WTC11 (cell line): ENCODE measurements at regions not wholly inside any gene's neighbourhood (a gene's known extent, or its start where the extent isn't known, plus 50 kb on each side); places are given as distances from the start of the nearest gene placed in this dataset.
A peak's percentile ranks its signal among the peaks of the same experiment; 100 is the strongest.

ENCODE experiments used
- ATAC-seq: fragments of 200-7000 bp; cut with Tn5 transposase; 2 replicates; pipeline ENCODE4 v1.10.0; 2021; ENCODE audit warnings: mild to moderate bottlenecking, moderate library complexity
- CTCF ChIA-PET: fragments of 300-600 bp; sonication (Branson Sonifier 250); formaldehyde crosslinking; loops from one replicate; lab custom pipeline; 2021; ENCODE audit warnings: antibody characterized with exemption; lab: Charles Lee
- POLR2A ChIA-PET: fragments of 350-600 bp; sonication (Branson Sonifier 250); formaldehyde crosslinking; loops from one replicate; lab custom pipeline; 2021; ENCODE audit warnings: antibody characterized with exemption; lab: Charles Lee
- DNase-seq: peaks from one replicate; pipeline ENCODE4 v3.0.0; 2021; ENCODE audit warnings: low spot score
- H3K27ac Mint-ChIP-seq: 2 replicates; pipeline ENCODE4 v1.8.0; 2021; ENCODE audit warnings: mixed read lengths
- H3K27me3 Mint-ChIP-seq: 2 replicates; pipeline ENCODE4 v1.8.0; 2021; ENCODE audit warnings: low read depth, mild to moderate bottlenecking, moderate library complexity, mixed read lengths
- H3K36me3 Mint-ChIP-seq: 2 replicates; pipeline ENCODE4 v1.8.0; 2021; ENCODE audit warnings: mixed read lengths
- H3K4me1 Mint-ChIP-seq: 2 replicates; pipeline ENCODE4 v1.8.0; 2022; ENCODE audit warnings: mixed read lengths
- H3K4me3 Mint-ChIP-seq: 2 replicates; pipeline ENCODE4 v1.8.0; 2021; ENCODE audit warnings: mild to moderate bottlenecking, moderate library complexity, mixed read lengths
- H3K9me3 Mint-ChIP-seq: 2 replicates; pipeline ENCODE4 v1.8.0; 2021; ENCODE audit warnings: mixed read lengths
- ESRRA ChIP-seq: sonication (generic); formaldehyde crosslinking; IDR thresholded peaks from 2 replicates; pipeline ENCODE4 v1.8.1; 2022; ENCODE audit warnings: mild to moderate bottlenecking, missing genetic modification reagents, borderline replicate concordance
- IRF2 ChIP-seq: sonication (generic); formaldehyde crosslinking; IDR thresholded peaks from 2 replicates; pipeline ENCODE4 v1.8.0; 2022; ENCODE audit warnings: low read depth, missing genetic modification reagents, borderline replicate concordance
- JAZF1 ChIP-seq: fragments of 250-450 bp; sonication (Bioruptor Pico); IDR thresholded peaks from 2 replicates; pipeline ENCODE4 v1.9.0; 2021; ENCODE audit warnings: moderate library complexity, mild to moderate bottlenecking, inconsistent platforms
- NFATC4 ChIP-seq: fragments of 250-450 bp; sonication (Bioruptor Pico); IDR thresholded peaks from 2 replicates; pipeline ENCODE4 v1.9.0; 2021; ENCODE audit warnings: mild to moderate bottlenecking
- NFE2L1 ChIP-seq: sonication (generic); formaldehyde crosslinking; IDR thresholded peaks from 2 replicates; pipeline ENCODE4 v1.8.1; 2023; ENCODE audit warnings: missing genetic modification reagents
- TCF7 ChIP-seq: sonication (generic); formaldehyde crosslinking; IDR thresholded peaks from 2 replicates; pipeline ENCODE4 v1.8.0; 2022; ENCODE audit warnings: mild to moderate bottlenecking, low read depth, missing genetic modification reagents, moderate library complexity
- ZNF396 ChIP-seq: fragments of 250-450 bp; sonication (Bioruptor Pico); IDR thresholded peaks from 2 replicates; pipeline ENCODE4 v1.8.0; 2021; ENCODE audit warnings: mild to moderate bottlenecking, moderate library complexity, borderline replicate concordance
- ZNF671 ChIP-seq: fragments of 250-450 bp; sonication (Bioruptor Pico); IDR thresholded peaks from 2 replicates; pipeline ENCODE4 v1.8.0; 2021; ENCODE audit warnings: mild to moderate bottlenecking
- TF ChIP-seq, protein P1 (sequence below): fragments of 250-450 bp; sonication (Bioruptor Pico); IDR thresholded peaks from 2 replicates; pipeline ENCODE4 v1.9.0; 2021; ENCODE audit warnings: mild to moderate bottlenecking, borderline replicate concordance
- TF ChIP-seq, protein P2 (sequence below): sonication (generic); formaldehyde crosslinking; IDR thresholded peaks from 2 replicates; pipeline ENCODE4 v1.8.1; 2022; ENCODE audit warnings: mild to moderate bottlenecking, missing genetic modification reagents, moderate library complexity, borderline replicate concordance
- TF ChIP-seq, protein P3 (sequence below): fragments of 250-450 bp; sonication (Bioruptor Pico); IDR thresholded peaks from 2 replicates; pipeline ENCODE4 v1.8.0; 2021; ENCODE audit warnings: mild to moderate bottlenecking
- TF ChIP-seq, protein P4 (sequence below): sonication (generic); formaldehyde crosslinking; IDR thresholded peaks from 2 replicates; pipeline ENCODE4 v1.8.0; 2022; ENCODE audit warnings: mild to moderate bottlenecking, missing genetic modification reagents
- TF ChIP-seq, protein P5 (sequence below): sonication (generic); formaldehyde crosslinking; IDR thresholded peaks from 2 replicates; pipeline ENCODE4 v1.8.1; 2023; ENCODE audit warnings: mild to moderate bottlenecking, missing genetic modification reagents, moderate library complexity
- TF ChIP-seq, protein P6 (sequence below): fragments of 250-450 bp; sonication (Bioruptor Pico); IDR thresholded peaks from 2 replicates; pipeline ENCODE4 v1.9.0; 2021; ENCODE audit warnings: mild to moderate bottlenecking
- TF ChIP-seq, protein P7 (sequence below): fragments of 250-450 bp; sonication (Bioruptor Pico); IDR thresholded peaks from 2 replicates; pipeline ENCODE4 v1.9.0; 2021; ENCODE audit warnings: mild to moderate bottlenecking

DNA sequence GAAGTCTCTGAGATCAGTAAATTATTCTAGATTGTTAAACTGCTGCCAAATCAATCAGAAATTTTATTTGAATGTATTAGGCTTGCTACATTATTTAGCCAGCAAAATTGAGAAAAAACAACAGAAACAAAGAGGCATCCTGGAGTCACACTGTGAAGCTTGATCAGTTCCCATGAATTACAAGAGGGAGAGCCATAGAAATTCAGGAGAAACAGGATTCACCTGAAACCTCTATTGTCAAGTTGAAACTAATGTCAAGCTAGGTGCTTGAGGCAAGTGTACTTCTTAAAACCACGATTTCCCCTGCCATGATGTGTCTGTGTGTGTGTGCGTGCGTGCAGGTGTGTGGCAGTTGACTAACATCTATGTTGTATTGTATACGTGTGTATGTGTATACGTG is 439.1 kb upstream of the NOX3 start (continued):
- TF ChIP-seq, protein P1, sequence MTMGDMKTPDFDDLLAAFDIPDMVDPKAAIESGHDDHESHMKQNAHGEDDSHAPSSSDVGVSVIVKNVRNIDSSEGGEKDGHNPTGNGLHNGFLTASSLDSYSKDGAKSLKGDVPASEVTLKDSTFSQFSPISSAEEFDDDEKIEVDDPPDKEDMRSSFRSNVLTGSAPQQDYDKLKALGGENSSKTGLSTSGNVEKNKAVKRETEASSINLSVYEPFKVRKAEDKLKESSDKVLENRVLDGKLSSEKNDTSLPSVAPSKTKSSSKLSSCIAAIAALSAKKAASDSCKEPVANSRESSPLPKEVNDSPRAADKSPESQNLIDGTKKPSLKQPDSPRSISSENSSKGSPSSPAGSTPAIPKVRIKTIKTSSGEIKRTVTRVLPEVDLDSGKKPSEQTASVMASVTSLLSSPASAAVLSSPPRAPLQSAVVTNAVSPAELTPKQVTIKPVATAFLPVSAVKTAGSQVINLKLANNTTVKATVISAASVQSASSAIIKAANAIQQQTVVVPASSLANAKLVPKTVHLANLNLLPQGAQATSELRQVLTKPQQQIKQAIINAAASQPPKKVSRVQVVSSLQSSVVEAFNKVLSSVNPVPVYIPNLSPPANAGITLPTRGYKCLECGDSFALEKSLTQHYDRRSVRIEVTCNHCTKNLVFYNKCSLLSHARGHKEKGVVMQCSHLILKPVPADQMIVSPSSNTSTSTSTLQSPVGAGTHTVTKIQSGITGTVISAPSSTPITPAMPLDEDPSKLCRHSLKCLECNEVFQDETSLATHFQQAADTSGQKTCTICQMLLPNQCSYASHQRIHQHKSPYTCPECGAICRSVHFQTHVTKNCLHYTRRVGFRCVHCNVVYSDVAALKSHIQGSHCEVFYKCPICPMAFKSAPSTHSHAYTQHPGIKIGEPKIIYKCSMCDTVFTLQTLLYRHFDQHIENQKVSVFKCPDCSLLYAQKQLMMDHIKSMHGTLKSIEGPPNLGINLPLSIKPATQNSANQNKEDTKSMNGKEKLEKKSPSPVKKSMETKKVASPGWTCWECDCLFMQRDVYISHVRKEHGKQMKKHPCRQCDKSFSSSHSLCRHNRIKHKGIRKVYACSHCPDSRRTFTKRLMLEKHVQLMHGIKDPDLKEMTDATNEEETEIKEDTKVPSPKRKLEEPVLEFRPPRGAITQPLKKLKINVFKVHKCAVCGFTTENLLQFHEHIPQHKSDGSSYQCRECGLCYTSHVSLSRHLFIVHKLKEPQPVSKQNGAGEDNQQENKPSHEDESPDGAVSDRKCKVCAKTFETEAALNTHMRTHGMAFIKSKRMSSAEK (CRISPR knock-in tag): no peak
- no peak for TF ChIP-seq ZNF671 (CRISPR knock-in tag)

DNA sequence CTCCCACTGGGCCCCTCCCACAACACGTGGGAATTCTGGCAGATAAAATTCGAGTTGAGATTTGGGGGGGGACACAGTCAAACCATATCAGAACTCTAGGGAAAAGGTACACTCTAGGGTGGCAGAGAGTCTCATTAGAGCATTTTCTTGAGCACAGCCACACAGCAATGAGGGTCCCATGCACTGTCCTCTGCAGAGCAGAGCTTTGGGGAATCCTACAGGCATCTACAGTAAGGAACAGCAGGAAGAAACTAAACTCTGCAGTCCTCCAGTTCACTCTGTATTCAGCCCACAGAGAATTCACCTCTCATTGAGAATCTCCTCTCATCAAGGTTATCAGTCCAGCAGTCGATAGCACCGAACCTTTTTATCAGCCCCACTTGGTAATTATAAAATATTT is 438.6 kb upstream of the NOX3 start:
- H3K9me3 Mint-ChIP-seq: no peaks in the 10 kb centered on the region
- no peaks in the 10 kb centered on the region for H3K36me3 Mint-ChIP-seq
- peaks cover 49% of the 10 kb centered on the region for H3K4me1 Mint-ChIP-seq
- H3K4me3 Mint-ChIP-seq: 0 out of 2 replicates have a peak overlapping the region, but pooled peaks have one; percentile 44
- CTCF ChIA-PET: interaction anchor here (1.2 kb wide), 1 partner anchor 43 kb away, joined by 4 read pairs; no protein-coding TSS in a partner anchor
- peak overlapping the region; percentile 98 for H3K27ac Mint-ChIP-seq
- POLR2A ChIA-PET: no interaction called here
- TF ChIP-seq IRF2 (CRISPR knock-in tag): no peak
- TF ChIP-seq JAZF1 (CRISPR knock-in tag): no peak
- TF ChIP-seq NFATC4 (CRISPR knock-in tag): no peak
- TF ChIP-seq, protein P2, sequence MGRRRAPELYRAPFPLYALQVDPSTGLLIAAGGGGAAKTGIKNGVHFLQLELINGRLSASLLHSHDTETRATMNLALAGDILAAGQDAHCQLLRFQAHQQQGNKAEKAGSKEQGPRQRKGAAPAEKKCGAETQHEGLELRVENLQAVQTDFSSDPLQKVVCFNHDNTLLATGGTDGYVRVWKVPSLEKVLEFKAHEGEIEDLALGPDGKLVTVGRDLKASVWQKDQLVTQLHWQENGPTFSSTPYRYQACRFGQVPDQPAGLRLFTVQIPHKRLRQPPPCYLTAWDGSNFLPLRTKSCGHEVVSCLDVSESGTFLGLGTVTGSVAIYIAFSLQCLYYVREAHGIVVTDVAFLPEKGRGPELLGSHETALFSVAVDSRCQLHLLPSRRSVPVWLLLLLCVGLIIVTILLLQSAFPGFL: no peak
- no peak for TF ChIP-seq ESRRA (CRISPR knock-in tag)
- TF ChIP-seq, protein P3, sequence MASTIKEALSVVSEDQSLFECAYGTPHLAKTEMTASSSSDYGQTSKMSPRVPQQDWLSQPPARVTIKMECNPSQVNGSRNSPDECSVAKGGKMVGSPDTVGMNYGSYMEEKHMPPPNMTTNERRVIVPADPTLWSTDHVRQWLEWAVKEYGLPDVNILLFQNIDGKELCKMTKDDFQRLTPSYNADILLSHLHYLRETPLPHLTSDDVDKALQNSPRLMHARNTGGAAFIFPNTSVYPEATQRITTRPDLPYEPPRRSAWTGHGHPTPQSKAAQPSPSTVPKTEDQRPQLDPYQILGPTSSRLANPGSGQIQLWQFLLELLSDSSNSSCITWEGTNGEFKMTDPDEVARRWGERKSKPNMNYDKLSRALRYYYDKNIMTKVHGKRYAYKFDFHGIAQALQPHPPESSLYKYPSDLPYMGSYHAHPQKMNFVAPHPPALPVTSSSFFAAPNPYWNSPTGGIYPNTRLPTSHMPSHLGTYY: no peak
- no peak for TF ChIP-seq ZNF671 (CRISPR knock-in tag)
- TF ChIP-seq NFE2L1 (CRISPR knock-in tag): no peak
- no peak for TF ChIP-seq TCF7 (CRISPR knock-in tag)
- TF ChIP-seq, protein P4, sequence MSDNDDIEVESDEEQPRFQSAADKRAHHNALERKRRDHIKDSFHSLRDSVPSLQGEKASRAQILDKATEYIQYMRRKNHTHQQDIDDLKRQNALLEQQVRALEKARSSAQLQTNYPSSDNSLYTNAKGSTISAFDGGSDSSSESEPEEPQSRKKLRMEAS (CRISPR knock-in tag): no peak
- TF ChIP-seq, protein P5, sequence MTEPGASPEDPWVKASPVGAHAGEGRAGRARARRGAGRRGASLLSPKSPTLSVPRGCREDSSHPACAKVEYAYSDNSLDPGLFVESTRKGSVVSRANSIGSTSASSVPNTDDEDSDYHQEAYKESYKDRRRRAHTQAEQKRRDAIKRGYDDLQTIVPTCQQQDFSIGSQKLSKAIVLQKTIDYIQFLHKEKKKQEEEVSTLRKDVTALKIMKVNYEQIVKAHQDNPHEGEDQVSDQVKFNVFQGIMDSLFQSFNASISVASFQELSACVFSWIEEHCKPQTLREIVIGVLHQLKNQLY: no peak
- no peak for TF ChIP-seq ZNF396 (CRISPR knock-in tag)
- TF ChIP-seq, protein P6, sequence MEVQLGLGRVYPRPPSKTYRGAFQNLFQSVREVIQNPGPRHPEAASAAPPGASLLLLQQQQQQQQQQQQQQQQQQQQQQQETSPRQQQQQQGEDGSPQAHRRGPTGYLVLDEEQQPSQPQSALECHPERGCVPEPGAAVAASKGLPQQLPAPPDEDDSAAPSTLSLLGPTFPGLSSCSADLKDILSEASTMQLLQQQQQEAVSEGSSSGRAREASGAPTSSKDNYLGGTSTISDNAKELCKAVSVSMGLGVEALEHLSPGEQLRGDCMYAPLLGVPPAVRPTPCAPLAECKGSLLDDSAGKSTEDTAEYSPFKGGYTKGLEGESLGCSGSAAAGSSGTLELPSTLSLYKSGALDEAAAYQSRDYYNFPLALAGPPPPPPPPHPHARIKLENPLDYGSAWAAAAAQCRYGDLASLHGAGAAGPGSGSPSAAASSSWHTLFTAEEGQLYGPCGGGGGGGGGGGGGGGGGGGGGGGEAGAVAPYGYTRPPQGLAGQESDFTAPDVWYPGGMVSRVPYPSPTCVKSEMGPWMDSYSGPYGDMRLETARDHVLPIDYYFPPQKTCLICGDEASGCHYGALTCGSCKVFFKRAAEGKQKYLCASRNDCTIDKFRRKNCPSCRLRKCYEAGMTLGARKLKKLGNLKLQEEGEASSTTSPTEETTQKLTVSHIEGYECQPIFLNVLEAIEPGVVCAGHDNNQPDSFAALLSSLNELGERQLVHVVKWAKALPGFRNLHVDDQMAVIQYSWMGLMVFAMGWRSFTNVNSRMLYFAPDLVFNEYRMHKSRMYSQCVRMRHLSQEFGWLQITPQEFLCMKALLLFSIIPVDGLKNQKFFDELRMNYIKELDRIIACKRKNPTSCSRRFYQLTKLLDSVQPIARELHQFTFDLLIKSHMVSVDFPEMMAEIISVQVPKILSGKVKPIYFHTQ (CRISPR knock-in tag): no peak
- TF ChIP-seq, protein P7, sequence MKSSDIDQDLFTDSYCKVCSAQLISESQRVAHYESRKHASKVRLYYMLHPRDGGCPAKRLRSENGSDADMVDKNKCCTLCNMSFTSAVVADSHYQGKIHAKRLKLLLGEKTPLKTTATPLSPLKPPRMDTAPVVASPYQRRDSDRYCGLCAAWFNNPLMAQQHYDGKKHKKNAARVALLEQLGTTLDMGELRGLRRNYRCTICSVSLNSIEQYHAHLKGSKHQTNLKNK (CRISPR knock-in tag): no peak
- H3K27me3 Mint-ChIP-seq: no peaks in the 10 kb centered on the region
- DNase-seq (no peak), ATAC-seq (peak; percentile 91)
